ENCODE measurements at regions not wholly inside any gene's neighbourhood (a gene's known extent, or its start where the extent isn't known, plus 50 kb on each side); places are given as distances from the start of the nearest gene placed in this dataset.

DNA sequence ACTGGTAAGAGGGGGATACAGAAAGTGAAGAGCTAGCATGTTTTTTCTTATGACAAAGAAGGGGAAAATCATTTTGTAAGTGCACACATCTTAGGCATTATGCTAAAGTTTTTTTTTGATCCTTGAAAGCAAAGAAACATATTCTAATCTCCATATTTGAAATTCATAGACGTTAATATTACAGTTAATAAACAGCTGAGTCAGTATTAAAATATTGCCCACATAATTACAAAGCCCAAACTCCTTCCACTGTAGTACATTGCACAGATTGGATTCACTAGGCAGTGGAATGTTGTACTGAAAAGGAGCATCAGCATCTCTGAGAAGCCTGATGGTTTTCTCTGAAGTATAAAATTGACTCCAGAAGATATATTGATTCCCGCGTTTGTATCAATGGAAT is 122.6 kb downstream of the ISOC1 start:
- peaks cover 6% of the 10 kb centered on the region for H3K9me3 Mint-ChIP-seq
- H3K36me3 Mint-ChIP-seq (ENCODE audit: low read depth), result no peaks in the 10 kb centered on the region
- H3K4me1 Mint-ChIP-seq, result no peaks in the 10 kb centered on the region
- no peak overlapping the region for H3K4me3 Mint-ChIP-seq
- no peak for DNase-seq (ENCODE audit: low read depth, low spot score)
- TF ChIP-seq, protein P1, sequence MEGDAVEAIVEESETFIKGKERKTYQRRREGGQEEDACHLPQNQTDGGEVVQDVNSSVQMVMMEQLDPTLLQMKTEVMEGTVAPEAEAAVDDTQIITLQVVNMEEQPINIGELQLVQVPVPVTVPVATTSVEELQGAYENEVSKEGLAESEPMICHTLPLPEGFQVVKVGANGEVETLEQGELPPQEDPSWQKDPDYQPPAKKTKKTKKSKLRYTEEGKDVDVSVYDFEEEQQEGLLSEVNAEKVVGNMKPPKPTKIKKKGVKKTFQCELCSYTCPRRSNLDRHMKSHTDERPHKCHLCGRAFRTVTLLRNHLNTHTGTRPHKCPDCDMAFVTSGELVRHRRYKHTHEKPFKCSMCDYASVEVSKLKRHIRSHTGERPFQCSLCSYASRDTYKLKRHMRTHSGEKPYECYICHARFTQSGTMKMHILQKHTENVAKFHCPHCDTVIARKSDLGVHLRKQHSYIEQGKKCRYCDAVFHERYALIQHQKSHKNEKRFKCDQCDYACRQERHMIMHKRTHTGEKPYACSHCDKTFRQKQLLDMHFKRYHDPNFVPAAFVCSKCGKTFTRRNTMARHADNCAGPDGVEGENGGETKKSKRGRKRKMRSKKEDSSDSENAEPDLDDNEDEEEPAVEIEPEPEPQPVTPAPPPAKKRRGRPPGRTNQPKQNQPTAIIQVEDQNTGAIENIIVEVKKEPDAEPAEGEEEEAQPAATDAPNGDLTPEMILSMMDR (conservative IDR thresholded peaks at IDR 0.05), result no peak
- H3K27me3 Mint-ChIP-seq (ENCODE audit: low read depth), result no peaks in the 10 kb centered on the region
- no peak overlapping the region for H3K27ac Mint-ChIP-seq (ENCODE audit: unreplicated experiment)

GRCh38 chr5:129223178-129223577 is 128.6 kb downstream of the ISOC1 start:
- TF ChIP-seq, protein P1 (conservative IDR thresholded peaks at IDR 0.05), result no peak
- no peak for DNase-seq (ENCODE audit: low read depth, low spot score)
- Mint-ChIP-seq H3K27me3 (ENCODE audit: low read depth) (no peaks in the 10 kb centered on the region), H3K36me3 (ENCODE audit: low read depth) (no peaks in the 10 kb centered on the region), H3K27ac (ENCODE audit: unreplicated experiment) (no peak overlapping the region), H3K4me1 (no peaks in the 10 kb centered on the region), H3K9me3 (no peaks in the 10 kb centered on the region), H3K4me3 (no peak overlapping the region)

DNA sequence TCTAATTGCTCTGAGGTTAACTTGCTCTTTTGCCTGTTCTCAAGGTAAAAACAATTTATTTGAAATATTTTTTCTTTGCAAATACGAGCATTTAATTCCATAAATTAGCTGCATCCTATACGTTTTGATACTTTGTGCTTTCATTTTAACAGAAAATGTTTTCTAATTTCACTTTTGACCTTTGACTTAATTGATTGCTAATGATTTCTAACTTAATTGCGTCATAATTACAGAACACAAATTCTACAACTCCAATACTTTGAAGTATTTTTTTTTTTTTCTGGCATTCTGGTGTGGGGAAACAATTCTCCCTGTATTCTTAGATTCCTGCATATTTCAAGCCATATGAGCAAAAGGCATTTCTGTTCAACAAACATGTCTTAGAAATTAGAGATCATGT is 134.0 kb downstream of the ISOC1 start:
- TF ChIP-seq, protein P1 (conservative IDR thresholded peaks at IDR 0.05), result no peak
- Mint-ChIP-seq H3K9me3 (no peaks in the 10 kb centered on the region), H3K4me1 (no peaks in the 10 kb centered on the region), H3K27ac (ENCODE audit: unreplicated experiment) (no peak overlapping the region), H3K27me3 (ENCODE audit: low read depth) (no peaks in the 10 kb centered on the region), H3K36me3 (ENCODE audit: low read depth) (no peaks in the 10 kb centered on the region), H3K4me3 (no peak overlapping the region)
- DNase-seq (ENCODE audit: low read depth, low spot score), result no peak

DNA sequence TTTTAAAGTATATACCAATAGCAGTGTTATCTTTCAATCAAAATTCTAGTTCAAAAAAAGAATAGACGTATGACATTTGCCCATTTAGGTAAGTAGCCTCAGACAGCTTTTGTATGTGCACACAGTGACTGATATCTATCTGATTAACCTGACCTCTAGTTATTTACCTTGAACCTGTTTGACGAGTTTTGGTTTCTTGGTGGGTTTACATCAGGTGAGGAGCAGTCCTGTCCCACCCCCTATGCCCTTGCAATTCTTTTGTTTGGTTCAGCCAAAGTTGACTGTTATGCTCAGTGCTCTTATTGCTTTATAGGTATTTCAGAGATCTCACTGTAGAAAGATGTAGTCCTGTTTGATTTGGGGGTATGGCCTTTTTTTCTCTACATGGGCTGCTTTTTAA is 147.2 kb downstream of the ISOC1 start:
- H3K9me3 Mint-ChIP-seq, result no peaks in the 10 kb centered on the region
- H3K4me1 Mint-ChIP-seq, result no peaks in the 10 kb centered on the region
- H3K27ac Mint-ChIP-seq (ENCODE audit: unreplicated experiment), result no peak overlapping the region
- TF ChIP-seq, protein P1 (conservative IDR thresholded peaks at IDR 0.05), result no peak
- H3K27me3 Mint-ChIP-seq (ENCODE audit: low read depth), result peaks cover 7% of the 10 kb centered on the region
- no peak for DNase-seq (ENCODE audit: low read depth, low spot score)
- no peaks in the 10 kb centered on the region for H3K36me3 Mint-ChIP-seq (ENCODE audit: low read depth)
- H3K4me3 Mint-ChIP-seq, result no peak overlapping the region

DNA sequence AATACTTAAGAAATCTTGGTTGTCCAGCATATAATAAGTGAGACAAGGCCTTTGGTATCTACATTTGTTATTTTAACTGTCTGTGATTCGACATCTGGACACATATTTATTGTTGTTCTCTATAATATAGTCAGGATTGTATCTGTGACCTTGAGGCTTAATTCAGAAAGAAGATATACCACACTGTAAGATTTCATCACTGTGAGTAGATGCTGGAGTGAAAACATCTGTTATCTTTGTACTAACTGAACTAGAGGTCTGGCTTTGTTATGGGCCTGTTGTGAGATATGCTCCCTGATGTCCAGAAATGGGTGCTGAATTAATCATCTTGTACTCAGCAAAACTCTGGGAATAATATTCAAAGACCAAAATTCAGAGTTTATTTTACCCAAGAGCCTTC is 148.5 kb downstream of the ISOC1 start:
- DNase-seq (ENCODE audit: low read depth, low spot score), result no peak
- TF ChIP-seq, protein P1 (conservative IDR thresholded peaks at IDR 0.05), result no peak
- Mint-ChIP-seq H3K36me3 (ENCODE audit: low read depth) (no peaks in the 10 kb centered on the region), H3K4me1 (no peaks in the 10 kb centered on the region), H3K4me3 (no peak overlapping the region), H3K27me3 (ENCODE audit: low read depth) (peaks cover 10% of the 10 kb centered on the region), H3K9me3 (no peaks in the 10 kb centered on the region), H3K27ac (ENCODE audit: unreplicated experiment) (no peak overlapping the region)

- no peak for DNase-seq (ENCODE audit: low read depth, low spot score)
- Mint-ChIP-seq H3K27me3 (ENCODE audit: low read depth) (peaks cover 10% of the 10 kb centered on the region), H3K27ac (ENCODE audit: unreplicated experiment) (no peak overlapping the region), H3K9me3 (no peaks in the 10 kb centered on the region), H3K4me3 (no peak overlapping the region), H3K36me3 (ENCODE audit: low read depth) (no peaks in the 10 kb centered on the region), H3K4me1 (no peaks in the 10 kb centered on the region)
- TF ChIP-seq, protein P1 (conservative IDR thresholded peaks at IDR 0.05), result no peak
These were observed 149.9 kb downstream of the ISOC1 start for GRCh38 chr5:129244478-129244877.

Measured in neural crest cell (in vitro differentiated cells).